ENCODE measurements at regions not wholly inside any gene's neighbourhood (a gene's known extent, or its start where the extent isn't known, plus 50 kb on each side); places are given as distances from the start of the nearest gene placed in this dataset.
A peak's percentile ranks its signal among the peaks of the same experiment; 100 is the strongest.
"Not testable (repeated sequence)": the region's sequence is repeated elsewhere in the genome, so short reads cannot be mapped to it uniquely, and the experiment has no call there.

GRCh38 chr5:42949348-42950115 is 90.6 kb downstream of the ANXA2R start:
- DNase-seq, result peak; percentile 75

GRCh38 chr5:42948961-42949347 is 91.2 kb downstream of the ANXA2R start:
- DNase-seq, result no peak

GRCh38 chr5:42944989-42945388 is 95.1 kb downstream of the ANXA2R start:
- no peak for DNase-seq

- DNase-seq, result no peak
These were observed 96.0 kb downstream of the ANXA2R start for GRCh38 chr5:42943931-42944631.

GRCh38 chr5:42940853-42941252 is 99.3 kb downstream of the ANXA2R start:
- DNase-seq, result no peak

- not testable (repeated sequence) for DNase-seq
These were observed 108.1 kb downstream of the ANXA2R start for GRCh38 chr5:42932011-42932410.

GRCh38 chr5:42931451-42931850 is 108.7 kb downstream of the ANXA2R start:
- DNase-seq, result not testable (repeated sequence)

- DNase-seq, result no peak
These were observed 109.2 kb downstream of the ANXA2R start for GRCh38 chr5:42930934-42931333.

- no peak for DNase-seq
These were observed 110.2 kb downstream of the ANXA2R start for GRCh38 chr5:42929871-42930270.

- no peak for DNase-seq
These were observed 112.4 kb downstream of the ANXA2R start for GRCh38 chr5:42927730-42928129.

GRCh38 chr5:42924686-42925085 is 113.0 kb upstream of the SELENOP start:
- no peak for DNase-seq

GRCh38 chr5:42924226-42924625 is 112.5 kb upstream of the SELENOP start:
- no peak for DNase-seq

GRCh38 chr5:42923710-42924109 is 112.0 kb upstream of the SELENOP start:
- no peak for DNase-seq

- no peak for DNase-seq
These were observed 107.9 kb upstream of the SELENOP start for GRCh38 chr5:42919600-42919999.

- no peak for DNase-seq
These were observed 103.7 kb upstream of the SELENOP start for GRCh38 chr5:42915306-42915866.

- no peak for DNase-seq
These were observed 100.6 kb upstream of the SELENOP start for GRCh38 chr5:42912184-42912798.

- peak; percentile 93 for DNase-seq
These were observed 97.1 kb upstream of the SELENOP start for GRCh38 chr5:42908509-42909488.

GRCh38 chr5:42908086-42908485 is 96.4 kb upstream of the SELENOP start:
- no peak for DNase-seq

- no peak for DNase-seq
These were observed 94.1 kb upstream of the SELENOP start for GRCh38 chr5:42905827-42906226.

- no peak for DNase-seq
These were observed 89.0 kb upstream of the SELENOP start for GRCh38 chr5:42900734-42901133.

- DNase-seq, result no peak
These were observed 87.1 kb upstream of the SELENOP start for GRCh38 chr5:42898760-42899159.

GRCh38 chr5:42896523-42896922 is 84.8 kb upstream of the SELENOP start:
- no peak for DNase-seq
